Endodermal cell (in vitro differentiated cells): ENCODE measurements at regions not wholly inside any gene's neighbourhood (a gene's known extent, or its start where the extent isn't known, plus 50 kb on each side); places are given as distances from the start of the nearest gene placed in this dataset.

Experiments
- DNase-seq: peaks from one replicate; pipeline ENCODE4 v3.0.0-alpha.2; 2017
- H3K27ac ChIP-seq: 2 replicates; pipeline ENCODE4 v1.5.1; 2013; ENCODE audit warnings: mild to moderate bottlenecking, low read depth, low read length, moderate library complexity
- H3K27me3 ChIP-seq: 2 replicates; pipeline ENCODE4 v1.6.1; 2013; ENCODE audit warnings: mild to moderate bottlenecking, low read length, moderate library complexity; ENCODE audit not compliant: insufficient read depth, control insufficient read depth, poor library complexity, severe bottlenecking
- H3K36me3 ChIP-seq: 2 replicates; pipeline ENCODE4 v1.7.0; 2013; ENCODE audit warnings: mild to moderate bottlenecking, low read length, moderate library complexity; ENCODE audit not compliant: control insufficient read depth, insufficient read depth
- H3K4me1 ChIP-seq: one replicate; pipeline ENCODE4 v1.7.0; 2013; ENCODE audit warnings: low read length; ENCODE audit not compliant: control insufficient read depth, insufficient read depth
- H3K4me3 ChIP-seq: 2 replicates; pipeline ENCODE4 v1.5.1; 2013; ENCODE audit warnings: mild to moderate bottlenecking, low read length, moderate library complexity
- H3K9ac ChIP-seq: 2 replicates; pipeline ENCODE4 v1.6.1; 2013; ENCODE audit warnings: mild to moderate bottlenecking, low read length, moderate library complexity; ENCODE audit not compliant: poor library complexity, severe bottlenecking; ENCODE audit errors: extremely low read depth
- H3K9me3 ChIP-seq: 2 replicates; pipeline ENCODE4 v1.6.1; 2013; ENCODE audit warnings: mild to moderate bottlenecking, low read length, moderate library complexity; ENCODE audit not compliant: control insufficient read depth
- H3K27ac Mint-ChIP-seq: 2 replicates; pipeline ENCODE4 v1.8.0; 2020; ENCODE audit warnings: mixed read lengths
- H3K27me3 Mint-ChIP-seq: 2 replicates; pipeline ENCODE4 v1.8.0; 2021; ENCODE audit warnings: mild to moderate bottlenecking, mixed read lengths; ENCODE audit not compliant: insufficient read depth
- H3K36me3 Mint-ChIP-seq: 2 replicates; pipeline ENCODE4 v1.8.0; 2020; ENCODE audit warnings: low read depth, mixed read lengths
- H3K4me1 Mint-ChIP-seq: 2 replicates; pipeline ENCODE4 v1.8.0; 2020; ENCODE audit warnings: mixed read lengths
- H3K4me3 Mint-ChIP-seq: 2 replicates; pipeline ENCODE4 v1.8.0; 2020; ENCODE audit warnings: mild to moderate bottlenecking, moderate library complexity, mixed read lengths
- H3K9me3 Mint-ChIP-seq: 2 replicates; pipeline ENCODE4 v1.8.0; 2020; ENCODE audit warnings: mild to moderate bottlenecking, mixed read lengths
- CTCF ChIP-seq: fragments of 200-600 bp; sonication (generic); conservative IDR thresholded peaks from 2 replicates; pipeline ENCODE4 v1.5.0; 2021; ENCODE audit warnings: antibody characterized with exemption, mild to moderate bottlenecking
- WGBS, 2 experiments: methylation state at CpG; one replicate each; pipeline versions ENCODE4 v1.1.5 to v1.1.7; 2013; ENCODE audit warnings: missing lambda C conversion rate in 2 of 2, mixed read lengths in 1 of 2; ENCODE audit not compliant: insufficient coverage in 1 of 2, insufficient read length in 1 of 2; 5-methylcytosine and 5-hydroxymethylcytosine counted together

GRCh38 chr3:94965867-94966475, 903.1 kb downstream of the NSUN3 start:
- Histone ChIP-seq H3K36me3 (no peaks in the 10 kb centered on the region), H3K4me3 (no peak overlapping the region), H3K9ac (no peak overlapping the region), H3K4me1 (no peaks in the 10 kb centered on the region), H3K27me3 (no peaks in the 10 kb centered on the region), H3K9me3 (no peaks in the 10 kb centered on the region), H3K27ac (no peak overlapping the region)
- Mint-ChIP-seq H3K4me3 (no peak overlapping the region), H3K9me3 (no peaks in the 10 kb centered on the region), H3K27ac (no peak overlapping the region), H3K36me3 (no peaks in the 10 kb centered on the region), H3K27me3 (no peaks in the 10 kb centered on the region), H3K4me1 (peaks cover 11% of the 10 kb centered on the region)
- 90% methylated on average over 1 to 2 of the region's 2 CpGs for WGBS, 2 experiments
- no peak for DNase-seq
- TF ChIP-seq CTCF = no peak

GRCh38 chr3:94967196-94967595, 904.3 kb downstream of the NSUN3 start:
- Histone ChIP-seq H3K9ac (no peak overlapping the region), H3K4me1 (no peaks in the 10 kb centered on the region), H3K27me3 (no peaks in the 10 kb centered on the region), H3K9me3 (peaks cover 2% of the 10 kb centered on the region), H3K27ac (no peak overlapping the region), H3K4me3 (no peak overlapping the region), H3K36me3 (no peaks in the 10 kb centered on the region)
- Mint-ChIP-seq H3K36me3 (no peaks in the 10 kb centered on the region), H3K4me3 (no peak overlapping the region), H3K9me3 (no peaks in the 10 kb centered on the region), H3K27me3 (no peaks in the 10 kb centered on the region), H3K27ac (peak overlapping the region; percentile 44), H3K4me1 (peaks cover 8% of the 10 kb centered on the region)
- TF ChIP-seq CTCF = no peak
- no peak for DNase-seq
- WGBS, 2 experiments = 80 to 100% methylated on average over 2 of the region's 2 CpGs

- peaks cover 4% of the 10 kb centered on the region for H3K9me3 ChIP-seq
- H3K9me3 Mint-ChIP-seq = no peaks in the 10 kb centered on the region
- H3K4me3 Mint-ChIP-seq = no peak overlapping the region
- no peaks in the 10 kb centered on the region for H3K4me1 ChIP-seq
- peaks cover 8% of the 10 kb centered on the region for H3K4me1 Mint-ChIP-seq
- no peak for TF ChIP-seq CTCF
- H3K36me3 ChIP-seq = no peaks in the 10 kb centered on the region
- H3K4me3 ChIP-seq = no peak overlapping the region
- no peaks in the 10 kb centered on the region for H3K27me3 ChIP-seq
- WGBS, 2 experiments = no CpG with 5 or more reads among the region's 1 CpG
- no peak overlapping the region for H3K9ac ChIP-seq
- H3K27ac Mint-ChIP-seq = no peak overlapping the region
- no peak overlapping the region for H3K27ac ChIP-seq
- no peaks in the 10 kb centered on the region for H3K36me3 Mint-ChIP-seq
- H3K27me3 Mint-ChIP-seq = no peaks in the 10 kb centered on the region
- no peak for DNase-seq
Observed at GRCh38 chr3:94968519-94968918, 905.7 kb downstream of the NSUN3 start.
